ENCODE measurements at regions not wholly inside any gene's neighbourhood (a gene's known extent, or its start where the extent isn't known, plus 50 kb on each side); places are given as distances from the start of the nearest gene placed in this dataset.
"Not testable (repeated sequence)": the region's sequence is repeated elsewhere in the genome, so short reads cannot be mapped to it uniquely, and the experiment has no call there.

GRCh38 chr3:51588724-51589123 lies 50.2 kb downstream of the RAD54L2 start:
- DNase-seq (ENCODE audit: low read depth), result no peak

- DNase-seq (ENCODE audit: low read depth), result no peak
Observed at GRCh38 chr3:51591231-51591630, 52.7 kb downstream of the RAD54L2 start.

- no peak for DNase-seq (ENCODE audit: low read depth)
Observed at GRCh38 chr3:51593697-51594096, 55.2 kb downstream of the RAD54L2 start.

GRCh38 chr3:51599638-51600037 lies 61.1 kb downstream of the RAD54L2 start:
- DNase-seq (ENCODE audit: low read depth), result not testable (repeated sequence)

DNA sequence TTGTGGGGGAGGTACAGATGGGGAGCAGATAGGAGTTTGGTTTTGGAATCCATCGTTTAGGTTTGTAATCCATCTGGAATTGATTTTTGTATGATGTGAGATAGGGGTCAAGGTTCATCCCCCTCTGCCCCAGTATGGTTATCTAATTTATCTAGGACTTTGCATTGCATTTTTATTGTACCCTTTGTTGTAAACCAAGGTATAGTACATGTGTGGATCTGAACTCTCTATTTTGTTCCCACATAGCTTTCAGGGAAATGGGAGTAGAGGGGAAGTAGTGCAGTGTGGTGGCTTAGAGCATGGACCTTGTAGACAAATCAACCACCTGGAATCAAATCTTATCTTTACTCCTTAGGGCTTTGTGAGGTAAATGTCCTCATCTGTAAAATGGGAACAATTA lies 65.7 kb downstream of the RAD54L2 start:
- DNase-seq (ENCODE audit: low read depth), result no peak

- DNase-seq (ENCODE audit: low read depth), result no peak
Observed at GRCh38 chr3:51605938-51606337, 65.1 kb upstream of the TEX264 start.

- DNase-seq (ENCODE audit: low read depth), result not testable (repeated sequence)
Observed at GRCh38 chr3:51606871-51607270, 64.2 kb upstream of the TEX264 start.

- not testable (repeated sequence) for DNase-seq (ENCODE audit: low read depth)
Observed at GRCh38 chr3:51607591-51608325, 63.3 kb upstream of the TEX264 start.

- DNase-seq (ENCODE audit: low read depth), result no peak
Observed at GRCh38 chr3:51610708-51611107, 60.3 kb upstream of the TEX264 start.

DNA sequence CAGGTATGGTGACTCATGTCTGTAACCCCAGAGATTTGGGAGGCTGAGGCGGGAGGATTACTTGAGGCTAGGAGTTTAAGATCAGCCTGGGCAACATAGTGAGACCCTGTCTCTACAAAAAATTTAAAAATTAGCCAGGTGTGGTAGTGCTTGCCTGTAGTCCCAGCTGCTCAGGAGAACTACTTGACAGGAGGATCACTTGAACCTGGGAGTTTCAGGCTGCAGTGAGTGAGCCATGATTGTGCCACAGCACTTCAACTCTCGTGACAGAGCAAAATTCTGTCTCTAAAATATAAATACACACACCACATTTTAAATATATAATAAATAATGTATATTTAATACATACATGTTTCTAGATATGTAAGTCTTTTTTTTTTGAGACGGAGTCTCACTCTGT lies 53.5 kb upstream of the TEX264 start:
- DNase-seq (ENCODE audit: low read depth), result no peak

DNA sequence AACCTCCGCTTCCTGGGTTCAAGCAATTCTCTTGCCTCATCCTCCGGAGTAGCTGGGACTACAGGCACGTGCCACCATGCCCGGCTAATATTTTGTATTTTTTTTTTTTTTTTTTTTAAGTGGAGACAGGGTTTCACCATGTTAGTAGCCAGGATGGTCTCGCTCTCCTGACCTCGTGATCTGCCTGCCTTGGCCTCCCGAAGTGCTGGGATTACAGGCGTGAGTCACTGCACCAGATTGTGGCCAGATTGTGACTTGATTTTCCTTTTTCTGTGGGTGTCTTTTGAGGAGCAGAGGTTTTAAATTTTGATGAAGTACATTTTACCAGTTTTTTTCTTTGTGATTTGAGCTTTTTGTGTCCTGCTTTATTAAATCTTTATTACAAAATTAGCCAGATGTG lies 53.0 kb upstream of the TEX264 start:
- not testable (repeated sequence) for DNase-seq (ENCODE audit: low read depth)

GRCh38 chr3:51618496-51618895 lies 52.6 kb upstream of the TEX264 start:
- DNase-seq (ENCODE audit: low read depth), result no peak

DNA sequence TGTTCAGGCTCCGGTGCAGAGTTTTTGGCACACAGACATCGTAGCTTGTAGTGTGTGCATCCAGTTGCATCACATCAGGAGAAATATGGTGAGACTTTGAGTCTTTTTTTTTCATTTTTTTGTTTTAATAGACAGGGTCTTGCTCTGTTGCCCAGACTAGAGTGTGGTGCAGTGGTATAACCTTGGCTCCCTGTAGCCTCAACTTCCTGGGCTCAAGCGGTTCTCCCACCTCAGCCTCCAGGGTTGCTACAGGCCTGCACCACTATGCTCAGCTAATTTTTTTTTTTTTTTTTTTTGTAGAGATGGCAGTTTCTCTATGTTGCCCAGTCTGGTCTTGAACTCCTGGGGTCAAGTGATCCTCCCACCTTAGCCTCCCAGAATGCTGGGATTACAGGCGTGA lies 51.1 kb upstream of the TEX264 start:
- DNase-seq (ENCODE audit: low read depth), result no peak

GRCh38 chr3:51620543-51620942 lies 50.5 kb upstream of the TEX264 start:
- peak; percentile 35 for DNase-seq (ENCODE audit: low read depth)

DNA sequence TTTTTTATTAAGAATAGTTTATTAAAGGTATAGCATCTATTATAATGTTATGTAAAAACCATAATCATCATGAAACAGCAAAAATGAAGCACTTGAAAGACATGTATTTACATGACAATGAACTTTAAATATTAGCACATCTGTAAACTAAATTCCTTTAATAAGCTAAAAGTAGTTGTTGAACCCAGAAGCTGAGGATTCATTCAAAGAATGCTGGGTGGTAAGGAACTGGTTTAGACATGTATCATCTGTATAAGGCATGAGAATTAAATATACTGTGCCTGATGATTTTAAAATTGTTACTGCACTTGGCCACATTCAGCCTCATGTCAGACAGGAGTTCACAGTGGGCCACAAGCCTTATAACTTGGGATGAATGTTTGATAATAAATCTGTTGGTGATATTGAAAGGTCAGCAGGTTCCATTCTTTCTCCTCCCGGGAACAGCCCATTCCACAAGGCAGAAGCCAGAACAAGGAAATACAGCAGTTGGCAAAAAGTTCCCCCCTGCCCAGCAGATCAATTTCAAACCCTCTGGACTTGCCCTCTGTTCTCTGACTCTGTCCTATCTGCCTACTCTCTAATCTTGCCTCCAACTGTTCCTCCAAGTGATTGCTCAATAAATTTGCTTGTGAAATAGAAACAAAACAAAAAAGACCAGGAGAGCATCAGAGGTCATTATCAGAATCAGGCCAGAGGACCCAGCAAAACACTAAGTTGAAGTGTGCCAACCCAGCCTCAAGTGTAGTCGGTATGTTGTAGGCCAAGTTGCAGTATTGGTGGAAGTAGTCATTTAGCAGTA lies 49.8 kb upstream of the TEX264 start:
- DNase-seq (ENCODE audit: low read depth), result no peak

All from ELR (cell line).